ENCODE measurements at regions not wholly inside any gene's neighbourhood (a gene's known extent, or its start where the extent isn't known, plus 50 kb on each side); places are given as distances from the start of the nearest gene placed in this dataset.
"Not testable (repeated sequence)": the region's sequence is repeated elsewhere in the genome, so short reads cannot be mapped to it uniquely, and the experiment has no call there.

DNA sequence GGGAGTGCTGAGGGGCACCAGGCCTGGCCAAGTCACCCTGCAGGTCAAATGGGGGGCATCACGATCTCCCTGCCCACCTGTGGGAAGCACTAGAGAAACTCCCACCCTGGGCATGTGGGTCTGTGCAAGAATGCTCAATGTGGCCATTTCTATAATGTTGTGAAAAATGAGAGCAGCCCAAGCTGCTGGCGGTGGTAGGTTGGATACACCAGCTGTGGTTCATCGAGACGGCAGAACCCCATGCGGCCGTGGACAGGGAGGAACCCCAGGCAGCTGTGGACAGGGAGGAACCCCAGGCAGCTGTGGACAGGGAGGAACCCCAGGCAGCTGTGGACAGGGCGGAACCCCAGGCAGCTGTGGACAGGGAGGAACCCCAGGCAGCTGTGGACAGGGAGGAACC lies 129.1 kb downstream of the BRD1 start:
- FAIRE-seq; DNase-seq (ENCODE audit: low spot score): not testable (repeated sequence)

DNA sequence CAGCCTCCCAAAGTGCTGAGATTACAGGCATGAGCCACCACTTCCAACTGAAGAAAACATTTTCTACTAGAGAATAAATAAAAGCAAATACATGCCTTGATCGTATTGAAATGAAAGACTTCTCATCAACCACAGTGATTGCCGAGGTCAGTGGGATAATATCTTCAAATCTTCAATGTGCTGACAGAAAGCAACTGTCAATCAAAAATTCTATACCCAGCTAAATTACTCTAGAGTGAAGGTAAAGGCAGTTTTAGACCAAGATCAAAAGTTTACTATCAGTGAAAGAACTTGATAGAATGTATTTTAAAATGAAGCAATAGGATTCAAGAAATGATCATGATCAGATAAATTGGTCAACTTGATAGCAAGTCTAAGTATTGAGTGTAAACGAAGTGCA lies 130.6 kb downstream of the BRD1 start:
- FAIRE-seq (no peak), DNase-seq (ENCODE audit: low spot score) (no peak)

DNA sequence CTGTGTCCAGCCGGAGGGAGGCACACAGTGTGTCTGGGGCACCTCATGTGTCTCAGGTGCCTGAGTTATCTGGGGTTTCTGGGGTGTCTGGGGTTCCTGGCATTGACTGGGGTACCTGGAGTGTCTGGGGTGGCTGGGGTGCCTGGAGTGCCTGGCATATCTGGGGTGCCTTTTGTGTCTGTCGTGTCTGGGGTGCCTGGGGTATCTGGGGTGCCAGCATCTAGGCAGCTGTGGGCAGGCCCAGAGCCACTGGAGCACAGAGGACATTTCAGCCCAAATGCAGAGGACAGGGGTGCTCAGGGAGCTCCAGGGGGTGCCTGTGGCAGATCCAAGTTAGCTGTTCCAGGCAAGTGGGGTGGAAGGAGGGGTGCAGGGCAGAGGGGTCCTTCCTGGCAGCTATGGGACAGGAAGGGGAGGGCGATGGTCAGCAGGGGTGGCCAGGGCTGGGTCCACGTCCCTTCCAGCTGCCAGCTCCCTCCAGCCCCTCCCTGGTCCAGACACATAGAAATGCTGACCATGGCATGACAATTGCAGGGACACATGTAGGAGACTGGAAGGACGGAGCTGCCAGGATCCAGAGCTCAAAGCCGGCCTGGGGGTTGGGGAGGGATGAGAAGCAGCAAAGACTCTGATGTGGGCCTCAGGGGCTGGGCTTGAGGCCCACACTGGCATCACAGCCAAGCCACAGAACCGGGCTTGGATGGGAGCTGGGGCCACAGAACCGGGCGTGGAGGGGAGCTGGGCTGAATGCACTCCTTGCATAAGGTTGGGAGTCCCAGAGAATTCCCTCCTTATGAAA lies 133.0 kb downstream of the BRD1 start:
- DNase-seq (ENCODE audit: low spot score), result no peak
- FAIRE-seq, result no peak

DNA sequence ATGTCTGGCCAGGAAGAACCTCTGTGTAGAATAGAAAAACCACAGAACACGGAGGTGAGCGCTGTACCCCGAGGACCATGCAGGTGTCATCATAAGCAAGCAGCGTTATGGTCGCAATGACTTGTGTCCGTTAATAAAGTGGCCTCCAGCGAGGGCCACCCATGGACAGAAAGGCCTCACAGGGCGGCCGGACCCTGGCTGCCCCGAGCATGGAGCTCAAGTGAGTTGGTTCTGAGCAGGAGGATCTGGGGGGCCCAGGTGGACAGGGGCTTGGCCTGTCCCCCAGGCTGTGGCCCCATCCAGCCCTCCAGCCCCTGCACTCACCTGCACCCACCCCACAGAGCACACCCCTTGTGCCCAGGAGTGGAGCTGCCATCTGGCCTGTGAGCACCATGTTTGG lies 133.8 kb downstream of the BRD1 start:
- DNase-seq (ENCODE audit: low spot score) (no peak), FAIRE-seq (no peak)

DNA sequence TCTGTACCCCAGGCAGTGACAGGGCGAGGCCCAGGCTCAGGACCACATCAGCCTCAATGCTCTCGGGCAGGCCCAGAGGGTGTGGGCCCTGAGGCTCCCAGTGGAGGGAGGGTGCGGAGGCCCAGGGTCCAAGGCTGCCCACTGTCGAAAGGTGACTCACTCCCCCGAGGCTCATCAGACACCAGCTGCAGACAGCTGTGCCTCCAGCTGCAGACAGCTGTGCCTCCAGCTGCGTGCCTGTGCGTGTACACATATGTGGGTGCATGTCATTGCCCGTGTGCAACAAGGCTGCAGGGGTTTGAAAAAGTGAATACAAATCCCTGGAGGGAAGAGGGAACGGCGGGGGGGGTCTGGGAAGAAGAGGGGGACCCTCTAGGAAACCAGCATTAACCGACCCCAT lies 134.3 kb downstream of the BRD1 start:
- DNase-seq (ENCODE audit: low spot score), result no peak
- no peak for FAIRE-seq

DNA sequence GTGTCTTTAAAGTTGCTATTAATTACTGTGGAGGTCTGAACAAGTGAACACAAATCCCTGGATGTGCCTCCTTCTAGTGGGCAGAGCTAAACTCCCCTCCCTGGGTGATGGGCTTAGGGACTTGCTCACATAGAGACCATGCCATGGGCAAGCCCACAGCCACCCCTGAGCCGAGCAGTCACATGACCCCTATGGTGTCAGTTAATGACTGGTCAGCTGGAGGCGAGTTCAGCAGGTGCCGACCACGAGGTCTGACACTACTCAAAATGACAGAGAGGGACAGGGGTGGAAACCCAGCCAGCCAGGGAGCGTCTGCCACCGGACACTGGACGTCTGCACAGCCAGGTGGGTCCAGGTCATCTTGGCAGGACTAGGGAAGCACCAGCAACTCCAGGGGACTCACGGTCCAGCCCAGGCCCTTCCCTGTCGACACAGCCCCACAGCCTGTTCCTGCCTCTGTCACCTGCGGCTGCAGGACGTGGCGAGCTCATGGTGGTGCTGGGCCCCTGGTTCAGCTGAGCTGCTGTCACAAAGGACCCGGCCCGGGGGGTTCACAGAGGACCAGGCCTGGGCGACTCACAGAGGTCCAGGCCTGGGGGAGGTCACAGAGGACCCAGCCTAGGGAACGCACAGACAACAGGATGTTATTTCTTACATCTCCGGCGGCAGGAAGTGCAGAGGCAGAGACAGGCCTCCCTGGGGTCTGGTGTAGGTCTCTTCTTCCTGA lies 135.0 kb downstream of the BRD1 start:
- DNase-seq (ENCODE audit: low spot score) (no peak), FAIRE-seq (no peak)

DNA sequence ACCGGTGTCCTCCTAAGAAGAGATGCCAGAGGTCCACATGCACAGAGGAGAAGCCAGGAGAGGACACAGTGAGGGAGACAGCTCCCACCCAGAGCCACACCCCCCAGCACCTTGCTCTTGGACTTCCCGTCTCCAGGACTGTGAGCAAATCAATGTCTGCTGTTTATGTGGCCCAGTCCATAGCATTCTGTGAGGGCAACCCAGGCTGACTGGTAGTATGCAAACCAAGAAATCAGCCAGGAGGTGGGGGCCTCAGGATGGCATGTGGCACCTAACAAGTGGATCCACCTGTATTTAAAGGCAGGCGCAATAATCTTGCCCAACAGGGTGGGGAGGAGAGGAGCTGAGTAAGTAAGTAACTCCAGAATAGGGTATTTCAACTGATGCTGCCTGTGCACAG lies 136.4 kb downstream of the BRD1 start:
- DNase-seq (ENCODE audit: low spot score), result no peak
- no peak for FAIRE-seq

DNA sequence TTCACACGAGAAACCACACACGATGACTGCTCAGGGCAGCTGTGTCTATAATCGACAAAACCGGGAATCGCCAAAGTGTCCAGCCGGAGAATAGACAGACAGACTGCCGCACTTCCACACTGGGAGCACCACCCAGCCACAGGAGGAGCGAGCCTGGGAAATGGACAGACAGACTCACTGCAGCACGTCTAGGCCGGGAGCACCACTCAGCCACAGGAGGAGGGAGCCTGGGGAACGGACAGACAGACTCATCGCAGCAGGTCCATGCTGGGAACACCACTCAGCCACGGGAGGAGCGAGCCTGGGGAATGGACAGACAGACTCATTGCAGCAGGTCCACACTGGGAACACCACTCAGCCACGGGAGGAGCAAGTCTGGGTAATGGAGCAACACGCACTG lies 137.2 kb downstream of the BRD1 start:
- DNase-seq (ENCODE audit: low spot score), result no peak
- peak; percentile 44 for FAIRE-seq

DNA sequence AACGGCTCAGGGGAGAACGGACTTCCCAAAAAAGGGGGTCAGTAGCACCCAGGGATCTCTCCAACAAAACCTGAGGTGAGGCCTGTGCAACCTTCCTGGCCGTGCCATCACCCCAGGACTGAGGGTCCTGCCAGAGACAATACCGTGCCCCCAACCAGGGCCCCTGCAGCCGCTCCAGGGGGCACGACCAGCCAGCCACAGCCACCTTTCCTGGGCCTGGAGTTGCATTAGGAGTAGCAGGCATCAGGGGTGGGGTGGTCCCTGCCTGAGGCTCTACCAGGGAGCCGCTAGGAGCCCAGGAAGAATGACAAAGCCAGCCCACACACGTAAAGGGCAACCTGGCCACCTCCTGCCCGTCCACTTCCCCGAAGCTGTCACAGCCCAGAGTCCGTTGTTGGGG lies 137.8 kb downstream of the BRD1 start:
- no peak for FAIRE-seq
- no peak for DNase-seq (ENCODE audit: low spot score)

DNA sequence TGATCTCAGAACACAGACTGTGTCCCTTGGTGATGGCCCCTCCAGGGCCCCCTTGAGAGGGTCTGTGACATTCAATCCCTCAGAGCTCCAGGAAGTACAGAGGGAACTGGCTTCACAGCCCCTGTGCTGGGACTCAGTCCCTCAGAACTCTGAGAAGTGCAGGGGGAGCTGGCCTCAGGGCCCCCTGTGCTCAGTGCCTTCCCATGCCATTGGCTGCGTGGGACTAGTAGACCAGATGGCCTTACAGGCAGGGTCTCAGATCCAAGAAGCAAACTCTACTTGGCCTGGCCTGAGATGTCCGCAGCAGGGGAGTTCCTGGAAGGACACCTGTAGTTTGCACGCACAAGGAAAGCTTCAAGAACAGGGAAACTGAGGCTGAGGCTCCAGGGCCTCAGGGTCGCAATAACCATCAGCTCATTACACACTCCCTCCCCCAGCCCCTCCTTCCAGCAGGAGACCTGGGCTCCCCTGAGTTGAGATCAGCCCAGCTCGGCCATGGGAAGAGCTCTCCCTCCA lies 138.4 kb downstream of the BRD1 start:
- no peak for FAIRE-seq
- DNase-seq (ENCODE audit: low spot score), result no peak

DNA sequence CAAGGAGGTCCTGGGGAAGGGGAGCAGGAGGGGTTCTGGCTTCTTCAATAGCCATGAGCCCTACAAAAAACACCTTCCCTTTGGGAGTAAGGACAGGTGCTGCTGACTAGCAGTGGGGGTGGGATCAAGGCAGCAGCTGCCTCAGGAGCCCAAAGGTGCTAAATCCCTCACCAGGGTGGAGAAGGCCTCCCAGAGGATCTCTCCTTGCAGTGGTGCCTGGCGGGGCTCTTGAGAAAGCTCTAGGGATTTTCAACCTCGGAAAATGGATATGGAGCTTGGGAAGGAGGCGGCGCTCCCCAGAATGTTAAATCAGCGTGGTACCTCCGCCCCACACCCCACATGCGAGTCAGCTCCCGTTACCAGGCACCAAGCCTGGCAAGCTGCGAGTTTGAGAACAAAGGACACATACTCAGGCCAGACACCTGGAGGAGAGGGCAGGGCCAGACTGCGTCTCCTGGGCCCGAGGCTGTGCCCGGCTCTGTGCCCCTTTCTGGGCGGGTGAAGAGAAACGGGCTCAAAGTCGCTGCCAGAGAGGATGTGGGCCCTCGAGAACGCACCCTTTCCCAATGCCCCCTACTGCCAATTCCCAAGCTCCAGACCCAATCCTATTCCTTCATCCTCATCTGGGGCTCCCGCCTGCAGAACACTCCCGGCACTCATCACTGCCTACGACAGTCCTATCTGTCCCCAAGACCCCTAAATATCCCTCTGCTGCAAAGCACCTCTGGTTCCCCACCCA lies 139.0 kb downstream of the BRD1 start:
- FAIRE-seq, result no peak

DNA sequence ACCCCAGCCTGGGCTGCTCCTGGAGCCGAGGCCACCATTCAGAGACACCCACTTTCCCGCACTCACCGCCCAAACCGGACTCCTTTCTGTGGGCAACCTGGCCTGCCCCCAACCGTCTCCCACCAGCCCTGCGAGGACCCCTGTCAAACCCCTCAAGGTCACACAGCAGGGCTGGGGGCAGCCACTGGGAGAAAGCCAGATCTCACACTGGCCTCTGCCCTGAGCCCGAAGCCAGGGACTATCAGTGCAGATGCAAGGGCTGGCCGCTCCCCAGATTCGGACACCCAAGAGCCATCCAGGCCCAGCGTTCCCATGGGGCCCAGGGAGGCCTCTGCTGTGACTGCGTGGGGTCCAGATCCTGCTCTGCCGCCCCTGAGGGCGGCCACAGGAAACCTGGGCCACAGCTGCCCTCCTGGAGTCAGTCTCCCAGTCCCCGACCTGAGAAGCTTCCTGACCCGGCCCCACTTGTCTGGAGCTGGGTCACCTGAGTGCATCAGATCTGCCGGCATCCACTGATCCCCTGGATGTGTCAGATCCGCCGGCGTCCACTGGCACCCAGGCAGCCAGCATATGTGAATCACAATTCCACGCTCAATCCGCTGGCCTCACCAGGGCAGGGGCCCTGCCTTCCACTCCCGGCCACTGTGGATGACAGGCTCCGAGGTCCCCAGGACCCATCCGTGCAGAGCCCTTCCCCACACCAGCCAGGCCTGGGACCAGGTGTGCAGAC lies 139.7 kb downstream of the BRD1 start:
- DNase-seq (ENCODE audit: low spot score), result no peak
- FAIRE-seq, result no peak

More for the DNA sequence above, 139.0 kb downstream of the BRD1 start:
- DNase-seq (ENCODE audit: low spot score), result no peak

DNA sequence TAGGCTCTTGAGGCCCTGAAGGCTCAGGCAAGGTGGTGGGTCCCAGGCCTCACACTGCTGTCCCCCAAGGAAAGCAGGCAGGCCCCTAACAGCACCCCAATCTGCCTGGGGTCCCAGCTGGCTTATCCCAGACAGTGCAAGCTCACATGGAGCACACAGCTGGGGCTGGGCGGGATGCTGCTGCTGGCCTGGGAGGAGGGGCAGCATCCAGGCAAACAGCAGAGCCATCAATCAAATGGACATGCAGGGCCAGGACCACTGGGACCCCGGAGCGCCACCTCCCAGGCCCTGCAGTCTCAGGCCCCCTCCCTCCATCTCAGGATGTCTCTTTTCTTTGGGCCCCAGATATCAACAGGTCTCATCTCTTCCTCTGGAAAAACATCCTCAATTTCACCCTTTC lies 140.3 kb downstream of the BRD1 start:
- DNase-seq (ENCODE audit: low spot score) (no peak), FAIRE-seq (no peak)

DNA sequence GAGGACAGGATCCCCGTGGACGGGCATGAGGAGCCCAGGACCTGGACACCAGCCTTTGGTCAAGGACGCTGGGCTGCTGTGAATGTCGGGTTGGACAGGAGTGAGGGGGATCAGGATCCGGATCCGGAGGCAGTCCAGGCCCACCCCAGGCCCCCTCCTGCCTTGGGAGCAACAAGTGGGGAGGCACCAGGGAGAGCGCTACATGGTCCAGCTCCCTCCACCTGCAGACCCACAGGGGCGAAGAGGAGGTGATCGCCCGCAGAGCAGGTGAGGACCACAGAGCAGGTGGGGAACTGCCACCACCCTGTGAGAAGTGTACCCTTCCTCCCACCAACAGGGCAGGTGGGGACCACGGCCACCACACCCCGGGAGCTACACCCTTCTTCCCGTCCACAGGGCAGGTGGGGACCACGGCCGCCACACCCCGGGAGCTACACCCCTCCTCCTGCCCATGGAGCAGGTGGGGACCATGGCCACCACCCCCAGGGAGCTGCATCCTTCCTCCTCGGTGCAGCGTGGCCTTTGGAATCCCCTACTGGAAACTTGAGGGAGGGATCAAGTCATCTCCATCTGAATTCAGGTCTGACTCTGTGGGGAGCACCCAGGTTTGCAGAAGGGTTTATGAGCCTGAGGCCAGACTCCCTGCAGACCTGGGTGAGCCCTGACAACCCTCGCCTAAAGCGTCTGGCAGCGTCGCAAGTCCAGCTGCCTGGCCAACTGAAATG lies 141.0 kb downstream of the BRD1 start:
- no peak for DNase-seq (ENCODE audit: low spot score)
- FAIRE-seq, result no peak

DNA sequence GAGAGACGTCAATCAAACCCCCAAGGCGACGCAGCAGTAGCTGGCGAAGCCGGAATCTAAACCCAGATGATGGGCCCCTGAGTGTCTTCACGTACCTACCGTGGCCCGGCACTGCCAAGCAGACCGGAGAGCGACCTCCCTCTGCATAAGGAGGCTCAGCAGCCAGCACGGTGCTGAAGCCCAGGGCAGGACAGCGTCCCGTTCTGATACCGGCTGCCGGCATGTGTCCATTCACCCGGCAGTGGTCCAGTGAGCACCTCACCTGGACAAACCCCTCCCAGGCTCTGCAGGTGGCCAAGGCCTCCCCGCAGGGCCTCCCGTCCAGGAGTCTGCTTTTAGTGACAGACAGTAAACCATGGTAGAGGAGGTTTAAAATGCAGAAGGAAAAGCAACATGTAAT lies 142.0 kb downstream of the BRD1 start:
- FAIRE-seq (no peak), DNase-seq (ENCODE audit: low spot score) (no peak)

DNA sequence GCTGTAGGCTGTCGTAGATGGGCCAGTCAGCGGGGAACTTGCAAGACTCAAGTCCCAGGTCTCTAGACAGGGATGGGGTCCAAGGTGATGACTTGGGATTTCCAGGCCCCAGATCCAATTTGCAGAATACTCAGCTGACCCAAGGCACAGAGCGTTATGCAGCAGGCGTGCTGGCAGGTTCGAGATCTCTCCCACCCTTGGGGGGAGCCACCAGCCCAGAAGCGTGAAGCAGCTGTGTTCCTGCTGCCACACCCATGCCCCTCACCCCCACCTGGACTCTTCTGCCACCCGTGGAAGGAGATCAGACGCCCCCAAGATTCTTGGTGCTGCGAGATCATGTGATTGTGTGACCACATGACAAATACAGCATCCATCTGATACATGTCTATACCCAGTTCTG lies 142.6 kb downstream of the BRD1 start:
- no peak for FAIRE-seq
- no peak for DNase-seq (ENCODE audit: low spot score)

DNA sequence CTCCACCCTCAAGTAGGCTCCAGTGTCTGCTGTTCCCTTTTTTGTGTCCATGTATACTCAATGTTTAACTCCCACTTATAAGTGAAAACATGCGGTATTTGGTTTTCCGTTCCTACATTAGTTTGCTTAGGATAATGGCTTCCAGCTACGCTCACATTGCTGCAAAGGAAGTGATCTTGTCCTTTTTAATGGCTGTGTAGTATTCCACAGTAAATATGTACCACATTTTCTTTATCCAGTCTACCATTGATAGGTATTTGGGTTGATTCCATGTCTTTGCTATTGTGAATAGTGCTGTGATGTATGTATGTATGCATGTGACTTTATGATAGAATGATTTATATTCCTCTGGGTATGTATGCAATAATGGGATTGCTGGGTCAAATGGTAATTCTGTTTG lies 144.6 kb downstream of the BRD1 start:
- DNase-seq (ENCODE audit: low spot score) (no peak), FAIRE-seq (peak; percentile 9)

DNA sequence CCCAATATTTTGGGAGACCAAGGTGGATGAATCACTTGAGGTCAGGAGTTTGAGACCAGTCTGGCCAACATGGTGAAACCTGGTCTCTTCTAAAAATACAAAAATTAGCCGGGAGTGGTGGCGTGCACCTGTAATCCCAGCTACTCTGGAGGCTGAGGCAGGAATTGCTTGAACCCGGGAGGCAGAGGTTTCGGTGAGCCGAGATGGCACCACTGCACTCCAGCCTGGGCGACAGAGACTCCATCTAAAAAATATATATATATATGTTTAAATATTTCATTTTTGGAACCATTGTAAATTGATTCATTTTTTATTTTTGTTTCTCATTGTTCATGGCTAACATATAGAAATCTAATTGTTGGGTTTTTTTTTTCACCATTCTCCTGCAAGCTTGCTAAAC lies 146.9 kb downstream of the BRD1 start:
- DNase-seq (ENCODE audit: low spot score); FAIRE-seq: not testable (repeated sequence)

DNA sequence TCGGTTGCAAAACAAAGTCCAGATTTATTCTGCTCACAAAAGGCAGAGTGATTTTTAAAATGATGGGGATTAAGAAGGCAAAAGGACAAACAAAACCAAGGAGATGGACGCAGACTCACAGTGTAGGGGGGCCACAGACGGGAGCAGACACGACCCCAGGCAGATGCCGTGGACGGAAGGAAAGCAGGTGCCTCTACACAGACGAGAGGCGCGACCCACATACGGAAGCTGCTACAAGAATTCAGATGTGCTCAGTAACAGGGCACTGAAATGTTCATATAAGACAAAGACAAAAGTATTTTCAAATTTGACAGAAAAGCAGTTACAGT lies 148.9 kb downstream of the BRD1 start:
- DNase-seq (ENCODE audit: low spot score) (no peak), FAIRE-seq (no peak)

DNA sequence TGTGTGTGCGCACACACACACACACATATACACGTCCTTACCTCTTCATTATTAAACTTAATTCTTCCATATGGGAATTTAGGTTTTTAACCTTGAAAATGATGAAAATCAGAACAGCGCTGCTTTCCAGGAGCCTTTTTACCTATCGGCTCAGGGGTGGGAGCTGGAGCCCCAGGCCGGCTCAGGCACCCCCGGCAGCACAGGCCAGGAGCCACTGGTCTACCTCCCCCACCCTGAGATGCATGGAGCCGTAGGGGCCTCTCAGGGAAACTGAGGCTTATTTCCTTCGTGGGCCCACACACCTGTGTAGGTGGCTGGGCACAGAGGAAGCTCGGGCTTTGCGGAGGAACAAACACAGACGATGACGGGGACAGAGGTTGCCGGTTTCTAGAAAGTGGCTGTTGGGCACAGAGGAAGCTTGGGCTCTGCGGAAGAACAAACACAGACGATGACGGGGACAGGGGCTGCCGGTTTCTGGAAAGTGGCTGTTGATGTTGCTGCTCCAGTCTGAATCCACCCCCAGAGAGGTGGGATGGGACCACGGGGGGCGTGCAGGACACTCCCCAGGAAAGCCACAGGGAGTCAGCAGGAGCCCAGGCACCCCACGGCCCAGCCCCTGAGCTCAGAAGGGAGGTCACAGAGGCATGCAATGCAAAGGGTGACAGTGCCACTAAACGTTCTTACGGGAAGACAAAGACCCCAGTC lies 149.4 kb downstream of the BRD1 start:
- DNase-seq (ENCODE audit: low spot score) (no peak), FAIRE-seq (no peak)
